HG03095 (cell line): ENCODE measurements at regions not wholly inside any gene's neighbourhood (a gene's known extent, or its start where the extent isn't known, plus 50 kb on each side); places are given as distances from the start of the nearest gene placed in this dataset.

Experiments used
- ATAC-seq: cut with Tn5 transposase; IDR thresholded peaks from one replicate; pipeline ENCODE4 v1.9.1; 2021; ENCODE audit warnings: moderate library complexity; ENCODE audit not compliant: unreplicated experiment

GRCh38 chr12:81963026-81963425, 203.9 kb upstream of the PPFIA2 start:
- no peak for ATAC-seq

GRCh38 chr12:81962126-81962856, 203.1 kb upstream of the PPFIA2 start:
- no peak for ATAC-seq

GRCh38 chr12:81958406-81958805, 199.3 kb upstream of the PPFIA2 start:
- no peak for ATAC-seq

- ATAC-seq, result no peak
Observed at GRCh38 chr12:81957631-81958030, 198.5 kb upstream of the PPFIA2 start.

GRCh38 chr12:81956468-81956860, 197.3 kb upstream of the PPFIA2 start:
- ATAC-seq, result no peak

- no peak for ATAC-seq
Observed at GRCh38 chr12:81953541-81953940, 194.4 kb upstream of the PPFIA2 start.

- ATAC-seq, result no peak
Observed at GRCh38 chr12:81950871-81951270, 191.7 kb upstream of the PPFIA2 start.

- no peak for ATAC-seq
Observed at GRCh38 chr12:81949841-81950308, 190.7 kb upstream of the PPFIA2 start.

GRCh38 chr12:81949416-81949815, 190.3 kb upstream of the PPFIA2 start:
- ATAC-seq, result no peak

GRCh38 chr12:81944886-81945285, 185.7 kb upstream of the PPFIA2 start:
- no peak for ATAC-seq

- ATAC-seq, result no peak
Observed at GRCh38 chr12:81942594-81942993, 183.4 kb upstream of the PPFIA2 start.

GRCh38 chr12:81930037-81930436, 170.9 kb upstream of the PPFIA2 start:
- no peak for ATAC-seq

- ATAC-seq, result no peak
Observed at GRCh38 chr12:81896771-81897170, 137.6 kb upstream of the PPFIA2 start.

- no peak for ATAC-seq
Observed at GRCh38 chr12:81888961-81889360, 129.8 kb upstream of the PPFIA2 start.

GRCh38 chr12:81888106-81888740, 129.1 kb upstream of the PPFIA2 start:
- no peak for ATAC-seq

- ATAC-seq, result no peak
Observed at GRCh38 chr12:81874586-81874985, 115.4 kb upstream of the PPFIA2 start.

GRCh38 chr12:81874166-81874565, 115.0 kb upstream of the PPFIA2 start:
- ATAC-seq, result no peak

- ATAC-seq, result no peak
Observed at GRCh38 chr12:81872400-81872799, 113.2 kb upstream of the PPFIA2 start.

GRCh38 chr12:81866081-81866480, 106.9 kb upstream of the PPFIA2 start:
- no peak for ATAC-seq

- no peak for ATAC-seq
Observed at GRCh38 chr12:81863406-81863805, 104.3 kb upstream of the PPFIA2 start.

- ATAC-seq, result no peak
Observed at GRCh38 chr12:81859521-81859920, 100.4 kb upstream of the PPFIA2 start.

- ATAC-seq, result no peak
Observed at GRCh38 chr12:81843599-81843998, 84.4 kb upstream of the PPFIA2 start.

GRCh38 chr12:81835783-81836182, 76.6 kb upstream of the PPFIA2 start:
- ATAC-seq, result no peak
